NCI-H1092 treated with DMSO at 0.1 percent for 48 hours (cell line): ENCODE measurements at regions not wholly inside any gene's neighbourhood (a gene's known extent, or its start where the extent isn't known, plus 50 kb on each side); places are given as distances from the start of the nearest gene placed in this dataset.

Experiments used
- DNase-seq: peaks from one replicate; lab custom pipeline; 2025; lab: John Stamatoyannopoulos, UW

- DNase-seq, result no peak
Measured at GRCh38 chrX:45771114-45771513, 570.4 kb upstream of the DIPK2B start.

GRCh38 chrX:45769761-45770582, 569.3 kb upstream of the DIPK2B start:
- DNase-seq, result no peak

GRCh38 chrX:45768666-45769236, 568.1 kb upstream of the DIPK2B start:
- DNase-seq, result no peak

GRCh38 chrX:45766981-45767501, 566.4 kb upstream of the DIPK2B start:
- no peak for DNase-seq

GRCh38 chrX:45765767-45766166, 565.1 kb upstream of the DIPK2B start:
- no peak for DNase-seq

- no peak for DNase-seq
Measured at GRCh38 chrX:45765281-45765680, 564.6 kb upstream of the DIPK2B start.

GRCh38 chrX:45762699-45763647, 562.3 kb upstream of the DIPK2B start:
- DNase-seq, result no peak

- no peak for DNase-seq
Measured at GRCh38 chrX:45761920-45762319, 561.2 kb upstream of the DIPK2B start.

- no peak for DNase-seq
Measured at GRCh38 chrX:45760187-45760742, 559.6 kb upstream of the DIPK2B start.

- no peak for DNase-seq
Measured at GRCh38 chrX:45758738-45759397, 558.2 kb upstream of the DIPK2B start.

GRCh38 chrX:45758319-45758718, 557.6 kb upstream of the DIPK2B start:
- no peak for DNase-seq

- DNase-seq, result no peak
Measured at GRCh38 chrX:45757272-45757671, 556.6 kb upstream of the DIPK2B start.

GRCh38 chrX:45756557-45756956, 555.9 kb upstream of the DIPK2B start:
- DNase-seq, result peak; percentile 44

GRCh38 chrX:45755703-45756102, 555.0 kb upstream of the DIPK2B start:
- no peak for DNase-seq

- DNase-seq, result no peak
Measured at GRCh38 chrX:45751156-45751555, 550.5 kb upstream of the DIPK2B start.

GRCh38 chrX:45750639-45751038, 550.0 kb upstream of the DIPK2B start:
- no peak for DNase-seq

GRCh38 chrX:45749375-45749774, 548.7 kb upstream of the DIPK2B start:
- DNase-seq, result peak; percentile 1

GRCh38 chrX:45748369-45748774, 547.7 kb upstream of the DIPK2B start:
- no peak for DNase-seq

GRCh38 chrX:45747905-45748304, 547.2 kb upstream of the DIPK2B start:
- DNase-seq, result no peak

- no peak for DNase-seq
Measured at GRCh38 chrX:45745479-45745878, 544.8 kb upstream of the DIPK2B start.

GRCh38 chrX:45743906-45744625, 543.4 kb upstream of the DIPK2B start:
- no peak for DNase-seq
